ENCODE measurements at regions not wholly inside any gene's neighbourhood (a gene's known extent, or its start where the extent isn't known, plus 50 kb on each side); places are given as distances from the start of the nearest gene placed in this dataset.

DNA sequence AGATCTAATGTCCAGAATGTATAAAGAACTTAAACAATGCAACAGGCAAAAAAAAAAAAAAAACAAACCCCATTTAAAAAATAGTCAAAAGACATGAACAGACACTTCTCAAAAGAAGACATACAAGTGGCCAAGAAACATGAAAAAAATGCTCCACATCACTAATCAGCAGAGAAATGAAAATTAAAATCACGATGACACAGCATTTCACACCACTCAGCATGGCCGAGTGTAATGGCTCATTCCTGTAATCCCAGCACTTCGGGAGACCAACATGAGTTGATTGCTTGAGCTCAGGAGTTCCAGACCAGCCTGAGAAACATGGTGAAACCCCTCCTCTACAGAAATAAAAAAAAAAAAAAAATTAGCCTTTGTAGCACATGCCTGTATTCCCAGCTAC, 701.4 kb upstream of the NRSN1 start:
- Histone ChIP-seq H3K9me2 (ENCODE audit: insufficient read depth) (no peaks in the 10 kb centered on the region), H2AFZ (ENCODE audit: low read depth, low read length, poor library complexity, severe bottlenecking) (no peak overlapping the region), H3K36me3 (ENCODE audit: control insufficient read depth in 1 of 2, insufficient read depth in 2 of 2, low read length in 2 of 2) (no peaks in the 10 kb centered on the region), H3K79me2 (ENCODE audit: insufficient read depth, low read length) (no peaks in the 10 kb centered on the region), H3K27me3 (ENCODE audit: insufficient read depth, low read length) (no peaks in the 10 kb centered on the region), H3K4me3 (replicated peaks in 1 of 2; ENCODE audit: low read depth in 1 of 2, low read length in 2 of 2) (no peak overlapping the region), H3K9ac (ENCODE audit: low read length) (no peak overlapping the region), H3K4me2 (ENCODE audit: low read length) (no peak overlapping the region), H3K27ac (ENCODE audit: low read depth, low read length) (no peak overlapping the region), H4K20me1 (ENCODE audit: insufficient read depth) (no peaks in the 10 kb centered on the region), H3K4me1 (ENCODE audit: control insufficient read depth in 1 of 2, insufficient read depth in 2 of 2, low read length in 2 of 2) (no peaks in the 10 kb centered on the region), H3K9me3 (ENCODE audit: control insufficient read depth in 1 of 2, insufficient read depth in 1 of 2, low read depth in 1 of 2, low read length in 2 of 2) (peaks cover 0 to 12% of the 10 kb centered on the region in 2 experiments; a peak in 2 of 4 replicates)
- intact Hi-C loops (cut with micrococcal nuclease) = no loop called here
- ChIA-PET POLR2A (no interaction called here), RAD21 (ENCODE audit: low non-redundant PET in 1 of 2, low total read pairs in 2 of 2, uncharacterized antibody in 2 of 2, unreplicated experiment in 2 of 2) (no interaction called here), CTCF (no interaction called here)
- BruUV-seq (replicated peaks) = no TSS peak
- TF ChIP-seq EZH2phosphoT487 (IDR thresholded peaks at IDR 0.05; ENCODE audit: borderline replicate concordance) (no peak), SIN3A (IDR thresholded peaks at IDR 0.05; ENCODE audit: low read depth) (no peak), ZFX (IDR thresholded peaks at IDR 0.05) (no peak)
- TF ChIP-seq, protein P1, sequence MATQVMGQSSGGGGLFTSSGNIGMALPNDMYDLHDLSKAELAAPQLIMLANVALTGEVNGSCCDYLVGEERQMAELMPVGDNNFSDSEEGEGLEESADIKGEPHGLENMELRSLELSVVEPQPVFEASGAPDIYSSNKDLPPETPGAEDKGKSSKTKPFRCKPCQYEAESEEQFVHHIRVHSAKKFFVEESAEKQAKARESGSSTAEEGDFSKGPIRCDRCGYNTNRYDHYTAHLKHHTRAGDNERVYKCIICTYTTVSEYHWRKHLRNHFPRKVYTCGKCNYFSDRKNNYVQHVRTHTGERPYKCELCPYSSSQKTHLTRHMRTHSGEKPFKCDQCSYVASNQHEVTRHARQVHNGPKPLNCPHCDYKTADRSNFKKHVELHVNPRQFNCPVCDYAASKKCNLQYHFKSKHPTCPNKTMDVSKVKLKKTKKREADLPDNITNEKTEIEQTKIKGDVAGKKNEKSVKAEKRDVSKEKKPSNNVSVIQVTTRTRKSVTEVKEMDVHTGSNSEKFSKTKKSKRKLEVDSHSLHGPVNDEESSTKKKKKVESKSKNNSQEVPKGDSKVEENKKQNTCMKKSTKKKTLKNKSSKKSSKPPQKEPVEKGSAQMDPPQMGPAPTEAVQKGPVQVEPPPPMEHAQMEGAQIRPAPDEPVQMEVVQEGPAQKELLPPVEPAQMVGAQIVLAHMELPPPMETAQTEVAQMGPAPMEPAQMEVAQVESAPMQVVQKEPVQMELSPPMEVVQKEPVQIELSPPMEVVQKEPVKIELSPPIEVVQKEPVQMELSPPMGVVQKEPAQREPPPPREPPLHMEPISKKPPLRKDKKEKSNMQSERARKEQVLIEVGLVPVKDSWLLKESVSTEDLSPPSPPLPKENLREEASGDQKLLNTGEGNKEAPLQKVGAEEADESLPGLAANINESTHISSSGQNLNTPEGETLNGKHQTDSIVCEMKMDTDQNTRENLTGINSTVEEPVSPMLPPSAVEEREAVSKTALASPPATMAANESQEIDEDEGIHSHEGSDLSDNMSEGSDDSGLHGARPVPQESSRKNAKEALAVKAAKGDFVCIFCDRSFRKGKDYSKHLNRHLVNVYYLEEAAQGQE (IDR thresholded peaks at IDR 0.05; ENCODE audit: low read depth) = no peak
- DNase-seq (ENCODE audit: low read depth, low spot score) = no peak
- no peak for ATAC-seq

DNA sequence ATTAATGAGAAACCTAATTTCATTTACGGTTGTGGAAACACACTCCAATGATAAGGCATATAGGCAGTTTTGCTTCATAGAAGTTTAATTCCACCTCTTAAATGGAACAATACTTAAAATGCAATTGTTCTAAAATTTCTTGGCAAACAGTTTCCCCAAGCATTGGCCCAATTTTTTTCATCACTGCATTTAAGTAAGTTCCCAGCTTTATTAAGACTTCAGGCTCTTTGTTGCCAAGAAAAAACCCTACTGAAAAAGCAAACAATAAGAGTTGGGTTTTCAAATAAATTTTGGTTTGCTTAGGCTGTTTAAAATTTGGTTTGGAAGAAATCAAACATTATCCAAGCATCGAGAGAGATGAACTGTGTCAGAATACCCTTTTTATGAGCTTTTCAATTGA, 690.9 kb upstream of the NRSN1 start:
- TF ChIP-seq SRF (IDR thresholded peaks at IDR 0.05; ENCODE audit: low read depth) (no peak), TCF7L2 (IDR thresholded peaks at IDR 0.05; ENCODE audit: borderline replicate concordance, extremely low read depth, insufficient read depth, insufficient read length) (no peak), SIN3A (IDR thresholded peaks at IDR 0.05; ENCODE audit: low read depth) (no peak), FOSL1 (IDR thresholded peaks at IDR 0.05; ENCODE audit: low read depth) (no peak), POLR2A (IDR thresholded peaks at IDR 0.05; ENCODE audit: borderline replicate concordance, extremely low read depth, insufficient read depth, insufficient read length) (no peak), SP1 (IDR thresholded peaks at IDR 0.05; ENCODE audit: low read depth) (no peak), ZNF274 (IDR thresholded peaks at IDR 0.05; ENCODE audit: low read depth, low read length) (no peak), EZH2 (IDR thresholded peaks at IDR 0.05) (no peak)
- TF ChIP-seq, protein P2, sequence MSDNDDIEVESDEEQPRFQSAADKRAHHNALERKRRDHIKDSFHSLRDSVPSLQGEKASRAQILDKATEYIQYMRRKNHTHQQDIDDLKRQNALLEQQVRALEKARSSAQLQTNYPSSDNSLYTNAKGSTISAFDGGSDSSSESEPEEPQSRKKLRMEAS (IDR thresholded peaks at IDR 0.05) = no peak
- TF ChIP-seq, protein P1 (IDR thresholded peaks at IDR 0.05; ENCODE audit: low read depth) = no peak
- ChIA-PET POLR2A (no interaction called here), CTCF (no interaction called here), RAD21 (ENCODE audit: low non-redundant PET in 1 of 2, low total read pairs in 2 of 2, uncharacterized antibody in 2 of 2, unreplicated experiment in 2 of 2) (no interaction called here)
- H3K4me3 ChIP-seq (replicated peaks in 1 of 2; ENCODE audit: low read depth in 1 of 2, low read length in 2 of 2) = no peak overlapping the region
- ATAC-seq (no peak), DNase-seq (ENCODE audit: low read depth, low spot score) (no peak)
- intact Hi-C loops (cut with micrococcal nuclease) = no loop called here
- no peak overlapping the region for H3K4me2 ChIP-seq (ENCODE audit: low read length)
- H3K9me2 ChIP-seq (ENCODE audit: insufficient read depth) = no peaks in the 10 kb centered on the region
- H3K4me1 ChIP-seq (ENCODE audit: control insufficient read depth in 1 of 2, insufficient read depth in 2 of 2, low read length in 2 of 2) = no peaks in the 10 kb centered on the region
- H3K27me3 ChIP-seq (ENCODE audit: insufficient read depth, low read length) = no peaks in the 10 kb centered on the region
- no TSS peak for BruUV-seq (replicated peaks)
- H3K9me3 ChIP-seq (ENCODE audit: control insufficient read depth in 1 of 2, insufficient read depth in 1 of 2, low read depth in 1 of 2, low read length in 2 of 2) = 0 out of 4 replicates have a peak, but pooled peaks cover 0 to 4% of the 10 kb centered on the region in 2 experiments
- H4K20me1 ChIP-seq (ENCODE audit: insufficient read depth) = no peaks in the 10 kb centered on the region
- H3K36me3 ChIP-seq (ENCODE audit: control insufficient read depth in 1 of 2, insufficient read depth in 2 of 2, low read length in 2 of 2) = no peaks in the 10 kb centered on the region
- no peak overlapping the region for H3K9ac ChIP-seq (ENCODE audit: low read length)
- H3K27ac ChIP-seq (ENCODE audit: low read depth, low read length) = no peak overlapping the region
- H3K79me2 ChIP-seq (ENCODE audit: insufficient read depth, low read length) = no peaks in the 10 kb centered on the region
- no peak overlapping the region for H2AFZ ChIP-seq (ENCODE audit: low read depth, low read length, poor library complexity, severe bottlenecking)
